D721Med (cell line): ENCODE measurements at regions not wholly inside any gene's neighbourhood (a gene's known extent, or its start where the extent isn't known, plus 50 kb on each side); places are given as distances from the start of the nearest gene placed in this dataset.

ENCODE experiments used
- DNase-seq: peaks from one replicate; pipeline ENCODE4 v3.0.0; 2011; ENCODE audit warnings: low spot score; ENCODE audit not compliant: insufficient read length
- FAIRE-seq: peaks from 2 replicates; lab custom pipeline; 2011; peaks lifted over from hg19 to GRCh38; lab: Jason Lieb, UNC
- TF ChIP-seq, protein P1 (sequence below): IDR thresholded peaks from 2 replicates; pipeline ENCODE4 v1.5.1; 2012; ENCODE audit warnings: mild to moderate bottlenecking, control low read depth; ENCODE audit not compliant: insufficient read depth; ENCODE audit errors: missing control alignments

DNA sequence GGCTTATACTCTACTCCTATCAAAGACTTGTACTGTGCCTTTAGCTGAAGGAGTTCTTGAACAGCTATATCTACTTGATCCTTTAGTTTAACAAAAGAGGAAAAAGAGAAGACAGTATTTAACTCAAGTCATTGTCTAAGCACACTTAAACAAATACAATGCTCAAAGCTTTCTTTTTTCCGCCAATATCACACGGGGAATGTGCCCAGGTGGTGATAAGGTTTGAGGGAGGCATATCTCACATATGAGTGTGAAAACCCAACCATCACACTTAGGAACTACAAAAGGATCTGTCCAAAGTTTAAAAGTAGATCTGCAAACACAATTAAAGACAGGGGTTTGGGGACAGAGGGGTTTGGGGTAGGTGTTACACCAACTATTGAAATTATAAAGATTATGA is 59.0 kb upstream of the SLC30A10 start:
- FAIRE-seq, result peak; percentile 32
- DNase-seq, result no peak
- TF ChIP-seq, protein P1, sequence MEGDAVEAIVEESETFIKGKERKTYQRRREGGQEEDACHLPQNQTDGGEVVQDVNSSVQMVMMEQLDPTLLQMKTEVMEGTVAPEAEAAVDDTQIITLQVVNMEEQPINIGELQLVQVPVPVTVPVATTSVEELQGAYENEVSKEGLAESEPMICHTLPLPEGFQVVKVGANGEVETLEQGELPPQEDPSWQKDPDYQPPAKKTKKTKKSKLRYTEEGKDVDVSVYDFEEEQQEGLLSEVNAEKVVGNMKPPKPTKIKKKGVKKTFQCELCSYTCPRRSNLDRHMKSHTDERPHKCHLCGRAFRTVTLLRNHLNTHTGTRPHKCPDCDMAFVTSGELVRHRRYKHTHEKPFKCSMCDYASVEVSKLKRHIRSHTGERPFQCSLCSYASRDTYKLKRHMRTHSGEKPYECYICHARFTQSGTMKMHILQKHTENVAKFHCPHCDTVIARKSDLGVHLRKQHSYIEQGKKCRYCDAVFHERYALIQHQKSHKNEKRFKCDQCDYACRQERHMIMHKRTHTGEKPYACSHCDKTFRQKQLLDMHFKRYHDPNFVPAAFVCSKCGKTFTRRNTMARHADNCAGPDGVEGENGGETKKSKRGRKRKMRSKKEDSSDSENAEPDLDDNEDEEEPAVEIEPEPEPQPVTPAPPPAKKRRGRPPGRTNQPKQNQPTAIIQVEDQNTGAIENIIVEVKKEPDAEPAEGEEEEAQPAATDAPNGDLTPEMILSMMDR, result no peak

- FAIRE-seq (no peak), DNase-seq (no peak)
- TF ChIP-seq, protein P1, result no peak
Measured at GRCh38 chr1:219985169-219985568, 56.8 kb upstream of the SLC30A10 start.
